Caco-2 (cell line): ENCODE measurements at regions not wholly inside any gene's neighbourhood (a gene's known extent, or its start where the extent isn't known, plus 50 kb on each side); places are given as distances from the start of the nearest gene placed in this dataset.
"Not testable (repeated sequence)": the region's sequence is repeated elsewhere in the genome, so short reads cannot be mapped to it uniquely, and the experiment has no call there.

Experiments used
- BruUV-seq: library from RNA; stranded (reverse); fragments of 400-500 nt; replicated peaks from 2 replicates; lab custom pipeline; 2021; lab: Mats Ljungman, UMichigan
- CTCF ChIA-PET: fragments of 300-600 bp; sonication (Branson Sonifier 250); formaldehyde crosslinking; loops from one replicate; lab custom pipeline; 2022; ENCODE audit warnings: antibody characterized with exemption; lab: Charles Lee
- POLR2A ChIA-PET: fragments of 300-600 bp; sonication (Branson Sonifier 250); formaldehyde crosslinking; loops from one replicate; lab custom pipeline; 2022; ENCODE audit warnings: antibody characterized with exemption; lab: Charles Lee
- DNase-seq, 2 experiments: peaks; one replicate each; pipeline versions ENCODE4 v3.0.0 to v3.0.0-alpha.2; 2020 to 2022
- H3K27me3 ChIP-seq: replicated peaks from 2 replicates; pipeline ENCODE4 v1.6.0; 2011; ENCODE audit warnings: low read length; ENCODE audit not compliant: control insufficient read depth, insufficient read depth
- H3K36me3 ChIP-seq: 2 replicates; pipeline ENCODE4 v1.5.1; 2011; ENCODE audit warnings: low read length; ENCODE audit not compliant: control insufficient read depth, insufficient read depth
- H3K4me1 ChIP-seq: fragments of 250-450 bp; sonication (Bioruptor Pico); 2 replicates; pipeline ENCODE4 v1.5.1; 2020; ENCODE audit warnings: mild to moderate bottlenecking
- H3K4me3 ChIP-seq: 2 replicates; pipeline ENCODE4 v1.5.1; 2011; ENCODE audit warnings: low read depth, mild to moderate bottlenecking, control low read depth, low read length
- H3K9me3 ChIP-seq: fragments of 250-450 bp; sonication (Bioruptor Pico); 2 replicates; pipeline ENCODE4 v1.5.1; 2020; ENCODE audit warnings: mild to moderate bottlenecking, moderate library complexity
- H3K27ac Mint-ChIP-seq: one replicate; pipeline ENCODE4 v1.8.0; 2022; ENCODE audit warnings: mixed read lengths; ENCODE audit not compliant: unreplicated experiment
- H3K27me3 Mint-ChIP-seq: one replicate; pipeline ENCODE4 v1.8.0; 2022; ENCODE audit warnings: mixed read lengths; ENCODE audit not compliant: insufficient read depth, unreplicated experiment
- H3K36me3 Mint-ChIP-seq: one replicate; pipeline ENCODE4 v1.8.0; 2022; ENCODE audit warnings: mild to moderate bottlenecking, mixed read lengths; ENCODE audit not compliant: insufficient read depth, unreplicated experiment
- H3K4me1 Mint-ChIP-seq: one replicate; pipeline ENCODE4 v1.8.0; 2022; ENCODE audit warnings: low read depth, mixed read lengths; ENCODE audit not compliant: unreplicated experiment
- H3K4me3 Mint-ChIP-seq: one replicate; pipeline ENCODE4 v1.8.0; 2022; ENCODE audit warnings: mild to moderate bottlenecking, moderate library complexity, mixed read lengths; ENCODE audit not compliant: unreplicated experiment
- H3K9me3 Mint-ChIP-seq: one replicate; pipeline ENCODE4 v1.8.0; 2022; ENCODE audit warnings: mixed read lengths; ENCODE audit not compliant: unreplicated experiment
- intact Hi-C: fragments of 100-400 bp; cut with micrococcal nuclease; formaldehyde crosslinking; loops from one replicate; pipeline ENCODE4 v1.10.0; 2022; ENCODE audit not compliant: unreplicated experiment

- H3K4me1 ChIP-seq, DNase-seq, BruUV-seq, H3K36me3 Mint-ChIP-seq, H3K4me3 Mint-ChIP-seq, H3K27ac Mint-ChIP-seq, H3K4me1 Mint-ChIP-seq, H3K4me3 ChIP-seq, POLR2A ChIA-PET, H3K36me3 ChIP-seq, H3K27me3 ChIP-seq, H3K27me3 Mint-ChIP-seq, H3K9me3 ChIP-seq, intact Hi-C loops, H3K9me3 Mint-ChIP-seq, CTCF ChIA-PET: not testable (repeated sequence)
These were observed 68.5 kb downstream of the PROP1 start for GRCh38 chr5:177927500-177927899.

GRCh38 chr5:177924577-177924976 lies 71.5 kb downstream of the PROP1 start:
- H3K36me3 ChIP-seq, H3K27me3 Mint-ChIP-seq, H3K9me3 ChIP-seq, DNase-seq, H3K4me1 ChIP-seq, H3K27me3 ChIP-seq, intact Hi-C loops, H3K4me3 Mint-ChIP-seq, H3K9me3 Mint-ChIP-seq, H3K27ac Mint-ChIP-seq, POLR2A ChIA-PET, H3K36me3 Mint-ChIP-seq, CTCF ChIA-PET, H3K4me1 Mint-ChIP-seq, H3K4me3 ChIP-seq, BruUV-seq: not testable (repeated sequence)

DNA sequence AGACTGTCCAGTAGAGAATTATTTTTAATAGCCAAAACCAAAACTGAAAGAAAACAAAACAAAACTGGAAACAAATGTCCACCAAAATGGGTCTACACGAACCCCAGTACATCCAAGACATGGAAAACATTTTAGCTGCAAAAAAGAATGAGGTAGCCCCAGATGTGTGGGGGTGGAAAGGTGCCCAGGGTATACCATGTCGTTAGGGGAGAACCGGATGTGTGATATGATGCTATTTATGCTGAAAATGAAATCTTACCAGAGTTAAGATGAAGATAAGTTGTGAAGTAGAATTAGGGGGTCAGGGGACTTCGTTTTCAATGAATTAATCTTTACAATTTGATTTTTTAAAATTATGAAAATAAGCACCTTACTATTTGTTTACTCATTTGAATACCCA lies 72.2 kb downstream of the PROP1 start:
- H3K27ac Mint-ChIP-seq, CTCF ChIA-PET, BruUV-seq, intact Hi-C loops, H3K27me3 ChIP-seq, H3K4me3 ChIP-seq, H3K27me3 Mint-ChIP-seq, H3K36me3 Mint-ChIP-seq, POLR2A ChIA-PET, H3K4me3 Mint-ChIP-seq, H3K4me1 ChIP-seq, H3K36me3 ChIP-seq, H3K9me3 ChIP-seq, DNase-seq, H3K9me3 Mint-ChIP-seq, H3K4me1 Mint-ChIP-seq: not testable (repeated sequence)

DNA sequence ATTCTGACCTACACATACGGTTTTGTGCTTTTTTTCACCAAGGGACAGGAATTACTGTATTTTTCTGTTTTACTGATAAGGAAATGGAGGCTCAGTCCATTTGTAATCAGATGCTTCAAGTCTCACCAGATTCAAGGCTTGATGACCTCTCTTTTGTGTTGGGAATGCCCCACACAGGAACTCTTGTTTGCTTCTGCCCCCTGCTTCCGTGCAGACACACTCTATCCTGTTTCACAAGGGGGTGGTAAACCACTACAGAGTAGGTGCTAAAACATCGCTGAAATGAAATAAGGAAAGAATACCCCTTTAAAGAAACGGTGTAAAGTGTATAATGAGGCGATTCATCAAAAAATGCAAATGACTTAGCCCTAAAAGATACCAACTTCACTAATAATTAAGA lies 72.9 kb downstream of the PROP1 start:
- BruUV-seq, DNase-seq, H3K36me3 ChIP-seq, H3K4me1 ChIP-seq, H3K9me3 Mint-ChIP-seq, intact Hi-C loops, H3K27me3 Mint-ChIP-seq, H3K9me3 ChIP-seq, POLR2A ChIA-PET, H3K36me3 Mint-ChIP-seq, H3K27me3 ChIP-seq, CTCF ChIA-PET, H3K27ac Mint-ChIP-seq, H3K4me3 ChIP-seq, H3K4me1 Mint-ChIP-seq, H3K4me3 Mint-ChIP-seq: not testable (repeated sequence)

DNA sequence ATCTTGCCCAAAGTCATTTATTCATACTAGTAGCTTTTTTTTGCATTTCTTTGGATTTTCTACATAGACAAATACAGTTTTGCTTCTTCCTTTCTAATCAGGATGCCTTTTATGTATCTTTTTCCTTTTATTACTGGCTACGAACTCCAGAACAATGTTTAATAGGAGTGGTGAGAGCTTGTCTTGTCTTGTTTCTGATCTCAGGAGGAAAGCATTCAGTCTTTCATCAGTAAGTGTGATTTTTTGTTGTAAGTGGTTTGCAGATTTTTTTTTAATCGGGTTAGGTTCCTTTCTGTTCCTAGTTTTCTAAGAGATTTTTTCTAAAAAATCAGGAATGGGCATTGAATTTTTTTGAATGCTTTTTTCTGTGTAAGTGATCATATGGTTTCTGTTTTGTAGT lies 86.8 kb downstream of the PROP1 start:
- H3K9me3 ChIP-seq, H3K4me3 ChIP-seq, H3K4me3 Mint-ChIP-seq, H3K27me3 Mint-ChIP-seq, H3K27me3 ChIP-seq, H3K36me3 ChIP-seq, DNase-seq, H3K27ac Mint-ChIP-seq, CTCF ChIA-PET, H3K4me1 ChIP-seq, intact Hi-C loops, BruUV-seq, POLR2A ChIA-PET, H3K4me1 Mint-ChIP-seq, H3K9me3 Mint-ChIP-seq, H3K36me3 Mint-ChIP-seq: not testable (repeated sequence)

GRCh38 chr5:177902806-177903205 lies 93.2 kb downstream of the PROP1 start:
- intact Hi-C loops, POLR2A ChIA-PET, H3K36me3 ChIP-seq, H3K4me1 ChIP-seq, H3K27me3 Mint-ChIP-seq, H3K9me3 ChIP-seq, H3K4me3 Mint-ChIP-seq, H3K9me3 Mint-ChIP-seq, H3K36me3 Mint-ChIP-seq, CTCF ChIA-PET, BruUV-seq, H3K27ac Mint-ChIP-seq, H3K4me3 ChIP-seq, H3K4me1 Mint-ChIP-seq, DNase-seq, H3K27me3 ChIP-seq: not testable (repeated sequence)

DNA sequence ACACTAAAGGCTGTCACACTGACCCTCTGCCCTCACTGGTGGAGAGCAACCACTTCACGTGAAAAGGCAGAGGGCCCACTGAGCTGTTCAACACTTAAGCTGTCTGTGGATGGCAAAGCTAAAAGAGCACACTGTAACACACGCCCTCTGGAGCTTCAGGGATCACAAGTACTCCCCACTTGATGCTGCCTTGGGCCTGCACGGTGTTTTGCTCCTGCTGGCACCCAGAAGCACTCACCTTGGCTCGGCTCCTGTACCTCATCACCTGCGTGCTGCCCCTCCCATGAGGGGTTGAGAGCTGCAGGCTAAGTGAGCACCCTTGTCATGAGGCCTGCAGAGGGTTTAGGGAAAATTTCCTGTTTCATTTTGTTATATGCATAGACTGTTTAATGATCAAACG lies 96.0 kb downstream of the PROP1 start:
- H3K4me3 Mint-ChIP-seq, H3K27ac Mint-ChIP-seq, H3K4me3 ChIP-seq, BruUV-seq, H3K4me1 ChIP-seq, H3K27me3 ChIP-seq, H3K27me3 Mint-ChIP-seq, H3K4me1 Mint-ChIP-seq, intact Hi-C loops, H3K36me3 Mint-ChIP-seq, POLR2A ChIA-PET, H3K36me3 ChIP-seq, DNase-seq, H3K9me3 ChIP-seq, H3K9me3 Mint-ChIP-seq, CTCF ChIA-PET: not testable (repeated sequence)
